ENCODE measurements at regions not wholly inside any gene's neighbourhood (a gene's known extent, or its start where the extent isn't known, plus 50 kb on each side); places are given as distances from the start of the nearest gene placed in this dataset.

GRCh38 chr10:23897861-23898260 is 311.1 kb upstream of the KIAA1217 start:
- Mint-ChIP-seq H3K27me3 (ENCODE audit: low read depth, poor library complexity) (peaks cover 11% of the 10 kb centered on the region), H3K27ac (no peak overlapping the region), H3K36me3 (ENCODE audit: low read depth) (no peaks in the 10 kb centered on the region), H3K9me3 (peaks cover 4% of the 10 kb centered on the region), H3K4me3 (no peak overlapping the region), H3K4me1 (no peaks in the 10 kb centered on the region)
- DNase-seq, result no peak
- TF ChIP-seq CTCF (IDR thresholded peaks at IDR 0.05), result no peak

- no peaks in the 10 kb centered on the region for H3K4me1 Mint-ChIP-seq
- peaks cover 11% of the 10 kb centered on the region for H3K27me3 Mint-ChIP-seq (ENCODE audit: low read depth, poor library complexity)
- no peak overlapping the region for H3K4me3 Mint-ChIP-seq
- no peak for DNase-seq
- H3K27ac Mint-ChIP-seq, result no peak overlapping the region
- no peaks in the 10 kb centered on the region for H3K36me3 Mint-ChIP-seq (ENCODE audit: low read depth)
- peaks cover 4% of the 10 kb centered on the region for H3K9me3 Mint-ChIP-seq
- no peak for TF ChIP-seq CTCF (IDR thresholded peaks at IDR 0.05)
Measured at GRCh38 chr10:23899166-23899565, 309.8 kb upstream of the KIAA1217 start.

GRCh38 chr10:23910291-23910690 is 298.6 kb upstream of the KIAA1217 start:
- Mint-ChIP-seq H3K27me3 (ENCODE audit: low read depth, poor library complexity) (peaks cover 14% of the 10 kb centered on the region), H3K4me1 (peaks cover 17% of the 10 kb centered on the region), H3K9me3 (peaks cover 4% of the 10 kb centered on the region), H3K4me3 (no peak overlapping the region), H3K27ac (peak overlapping the region; percentile 33), H3K36me3 (ENCODE audit: low read depth) (no peaks in the 10 kb centered on the region)
- no peak for DNase-seq
- no peak for TF ChIP-seq CTCF (IDR thresholded peaks at IDR 0.05)

GRCh38 chr10:23912884-23913404 is 296.0 kb upstream of the KIAA1217 start:
- Mint-ChIP-seq H3K4me1 (peaks cover 33% of the 10 kb centered on the region), H3K9me3 (no peaks in the 10 kb centered on the region), H3K36me3 (ENCODE audit: low read depth) (no peaks in the 10 kb centered on the region), H3K27ac (peak overlapping the region; percentile 11), H3K4me3 (no peak overlapping the region), H3K27me3 (ENCODE audit: low read depth, poor library complexity) (peaks cover 8% of the 10 kb centered on the region)
- DNase-seq, result peak; percentile 50
- TF ChIP-seq CTCF (IDR thresholded peaks at IDR 0.05), result no peak

GRCh38 chr10:23914641-23915040 is 294.3 kb upstream of the KIAA1217 start:
- Mint-ChIP-seq H3K27me3 (ENCODE audit: low read depth, poor library complexity) (peaks cover 8% of the 10 kb centered on the region), H3K4me3 (no peak overlapping the region), H3K36me3 (ENCODE audit: low read depth) (no peaks in the 10 kb centered on the region), H3K9me3 (peaks cover under 1% of the 10 kb centered on the region), H3K4me1 (peaks cover 44% of the 10 kb centered on the region), H3K27ac (no peak overlapping the region)
- no peak for TF ChIP-seq CTCF (IDR thresholded peaks at IDR 0.05)
- no peak for DNase-seq

GRCh38 chr10:23917251-23917840 is 291.6 kb upstream of the KIAA1217 start:
- TF ChIP-seq CTCF (IDR thresholded peaks at IDR 0.05), result no peak
- peak overlapping the region; percentile 72 for H3K27ac Mint-ChIP-seq
- no peak overlapping the region for H3K4me3 Mint-ChIP-seq
- DNase-seq, result no peak
- peaks cover 12% of the 10 kb centered on the region for H3K27me3 Mint-ChIP-seq (ENCODE audit: low read depth, poor library complexity)
- H3K9me3 Mint-ChIP-seq, result peaks cover 17% of the 10 kb centered on the region
- H3K4me1 Mint-ChIP-seq, result peaks cover 42% of the 10 kb centered on the region
- no peaks in the 10 kb centered on the region for H3K36me3 Mint-ChIP-seq (ENCODE audit: low read depth)
